ENCODE measurements at regions not wholly inside any gene's neighbourhood (a gene's known extent, or its start where the extent isn't known, plus 50 kb on each side); places are given as distances from the start of the nearest gene placed in this dataset.

GRCh38 chr4:58658701-58659100 lies 1548.5 kb upstream of the IGFBP7 start:
- TF ChIP-seq CTCF (IDR thresholded peaks at IDR 0.05; ENCODE audit: insufficient read depth, missing control alignments) = no peak
- DNase-seq (ENCODE audit: insufficient read length, low spot score) (no peak), FAIRE-seq (no peak)

- FAIRE-seq (peak; percentile 73), DNase-seq (ENCODE audit: insufficient read length, low spot score) (no peak)
- TF ChIP-seq CTCF (IDR thresholded peaks at IDR 0.05; ENCODE audit: insufficient read depth, missing control alignments) = no peak
Observed at GRCh38 chr4:58653251-58653650, 1543.1 kb upstream of the IGFBP7 start.

GRCh38 chr4:58649226-58649625 lies 1539.0 kb upstream of the IGFBP7 start:
- peak; percentile 98 for FAIRE-seq
- DNase-seq (ENCODE audit: insufficient read length, low spot score) = no peak
- no peak for TF ChIP-seq CTCF (IDR thresholded peaks at IDR 0.05; ENCODE audit: insufficient read depth, missing control alignments)

- DNase-seq (ENCODE audit: insufficient read length, low spot score) (no peak), FAIRE-seq (no peak)
- TF ChIP-seq CTCF (IDR thresholded peaks at IDR 0.05; ENCODE audit: insufficient read depth, missing control alignments) = no peak
Observed at GRCh38 chr4:58646126-58646525, 1535.9 kb upstream of the IGFBP7 start.

- no peak for FAIRE-seq
Observed at GRCh38 chr4:58644549-58644948, 1534.4 kb upstream of the IGFBP7 start.

GRCh38 chr4:58636381-58636780 lies 1526.2 kb upstream of the IGFBP7 start:
- FAIRE-seq (no peak), DNase-seq (ENCODE audit: insufficient read length, low spot score) (no peak)
- TF ChIP-seq CTCF (IDR thresholded peaks at IDR 0.05; ENCODE audit: insufficient read depth, missing control alignments) = no peak

More at GRCh38 chr4:58644549-58644948, 1534.4 kb upstream of the IGFBP7 start:
- no peak for TF ChIP-seq CTCF (IDR thresholded peaks at IDR 0.05; ENCODE audit: insufficient read depth, missing control alignments)
- no peak for DNase-seq (ENCODE audit: insufficient read length, low spot score)

GRCh38 chr4:58617226-58617625 lies 1507.0 kb upstream of the IGFBP7 start:
- DNase-seq (ENCODE audit: insufficient read length, low spot score) (no peak), FAIRE-seq (no peak)
- no peak for TF ChIP-seq CTCF (IDR thresholded peaks at IDR 0.05; ENCODE audit: insufficient read depth, missing control alignments)

Measured in D721Med (cell line).